ENCODE measurements at regions not wholly inside any gene's neighbourhood (a gene's known extent, or its start where the extent isn't known, plus 50 kb on each side); places are given as distances from the start of the nearest gene placed in this dataset.
"Not testable (repeated sequence)": the region's sequence is repeated elsewhere in the genome, so short reads cannot be mapped to it uniquely, and the experiment has no call there.

DNA sequence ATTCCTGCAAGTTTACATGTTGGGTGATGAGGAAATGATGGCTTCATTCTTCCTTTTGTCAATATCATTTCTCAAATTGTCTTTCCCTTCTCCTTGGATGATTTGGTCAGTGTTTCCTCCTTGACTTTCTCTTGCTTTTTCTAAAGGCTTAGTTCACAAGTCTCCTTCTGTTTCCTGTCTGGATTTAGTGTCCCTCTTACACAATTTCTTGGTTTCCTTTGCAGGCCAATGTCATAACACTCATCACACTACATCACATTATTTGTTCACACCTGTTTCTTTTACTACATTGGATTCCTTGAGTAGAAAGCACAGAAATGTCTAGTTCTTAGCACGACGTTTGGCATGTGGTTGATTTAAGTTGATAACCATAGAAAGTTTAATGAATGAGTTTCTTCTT is 490.7 kb downstream of the TDRD3 start:
- no peak for DNase-seq

DNA sequence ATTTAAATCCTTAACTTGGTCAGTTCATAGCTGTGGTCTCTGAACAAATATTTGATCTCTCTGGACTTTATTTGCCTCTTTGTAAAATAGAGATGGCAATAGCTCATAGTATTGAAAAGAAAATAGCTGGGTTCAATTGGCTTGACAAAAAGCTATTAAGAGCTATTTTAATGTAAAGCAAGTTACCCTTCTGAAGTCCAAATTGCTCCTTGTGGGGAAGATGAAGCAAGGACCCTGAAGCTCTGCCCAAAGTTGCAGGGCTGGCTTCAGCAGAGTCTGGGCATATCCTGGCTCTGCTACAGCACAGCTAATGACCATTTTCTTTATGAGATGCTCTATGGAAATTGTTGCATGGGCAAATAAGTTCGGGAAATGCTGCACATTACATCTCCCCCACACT is 484.5 kb downstream of the TDRD3 start:
- no peak for DNase-seq

DNA sequence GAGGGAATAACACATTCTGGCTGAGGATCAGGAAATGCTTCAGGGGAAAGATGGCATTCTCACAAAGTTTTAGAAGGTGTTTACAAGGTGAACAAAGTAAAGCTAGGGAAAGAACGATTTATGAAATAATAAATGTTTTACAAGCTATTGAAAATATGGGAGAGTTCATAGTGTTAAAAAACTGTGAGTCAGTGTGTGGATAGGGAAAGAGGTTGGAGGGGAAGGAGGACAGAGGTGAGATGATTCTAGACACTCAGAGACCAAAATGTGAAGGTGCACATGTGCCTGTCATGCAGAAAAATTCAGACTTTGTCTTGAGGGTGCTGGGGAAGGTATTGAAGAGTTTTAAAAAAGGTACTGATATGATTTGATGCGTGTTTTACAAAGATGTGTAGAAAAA is 476.1 kb downstream of the TDRD3 start:
- DNase-seq: no peak

DNA sequence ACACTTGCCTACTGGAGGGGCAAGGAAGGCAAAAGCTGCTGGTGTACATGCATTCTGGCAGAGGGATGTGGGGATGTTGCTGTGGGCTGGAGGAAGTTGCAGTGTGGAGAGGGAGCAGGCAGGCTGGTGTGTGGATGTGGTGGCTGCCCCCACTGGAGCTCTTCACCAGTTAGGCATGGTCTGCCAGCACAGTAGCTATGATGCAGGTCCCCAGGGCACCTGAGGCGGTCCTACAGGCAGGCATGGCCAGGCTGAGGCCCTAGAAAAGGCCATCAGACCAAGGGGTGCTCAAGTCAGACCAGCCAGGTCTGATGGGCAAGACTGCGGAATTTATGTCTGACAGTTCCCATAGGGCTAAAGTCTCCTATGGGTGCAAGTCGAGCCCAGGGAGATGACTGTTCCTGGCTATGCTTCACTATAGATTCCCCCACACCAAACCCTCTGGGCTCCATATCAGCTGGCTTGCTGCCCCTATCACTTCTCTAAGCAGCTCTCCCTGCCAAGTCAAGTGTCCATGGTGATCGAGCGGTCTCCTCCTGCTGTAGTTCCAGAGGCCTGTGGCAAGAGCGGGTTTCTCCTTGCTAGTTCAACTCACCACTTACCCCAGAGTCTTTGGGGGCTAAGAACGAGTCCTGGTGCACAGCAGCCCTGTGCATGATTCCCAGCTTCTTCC is 473.1 kb downstream of the TDRD3 start:
- DNase-seq: no peak

GRCh38 chr13:60869225-60869624 is 472.2 kb downstream of the TDRD3 start:
- no peak for DNase-seq

GRCh38 chr13:60862036-60862435 is 465.0 kb downstream of the TDRD3 start:
- no peak for DNase-seq

- DNase-seq: no peak
These were observed 460.7 kb downstream of the TDRD3 start for GRCh38 chr13:60857698-60858097.

DNA sequence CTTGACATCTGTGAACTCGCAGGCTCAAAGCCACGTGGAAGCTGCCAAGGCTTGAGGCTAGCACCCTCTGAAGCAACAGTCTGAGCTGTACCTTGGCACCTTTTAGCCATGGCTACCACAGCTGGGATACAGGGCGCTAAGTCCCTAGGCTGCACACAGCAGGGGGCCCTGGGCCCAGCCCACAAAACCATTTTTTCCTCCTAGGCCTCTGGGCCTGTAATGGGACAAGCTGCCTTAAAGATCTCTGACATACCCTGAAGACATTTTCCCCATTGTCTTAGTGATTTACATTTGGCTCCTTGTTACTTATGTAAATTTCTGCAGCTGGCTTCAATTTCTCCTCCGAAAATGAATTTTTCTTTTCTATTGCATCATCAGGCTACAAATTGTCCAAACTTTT is 455.9 kb downstream of the TDRD3 start:
- DNase-seq: no peak

GRCh38 chr13:60851378-60851777 is 454.4 kb downstream of the TDRD3 start:
- DNase-seq: no peak

GRCh38 chr13:60850526-60850925 is 453.5 kb downstream of the TDRD3 start:
- DNase-seq: no peak

GRCh38 chr13:60838581-60838980 is 441.6 kb downstream of the TDRD3 start:
- peak; percentile 9 for DNase-seq

GRCh38 chr13:60837806-60838205 is 440.8 kb downstream of the TDRD3 start:
- DNase-seq: no peak

- no peak for DNase-seq
These were observed 439.8 kb downstream of the TDRD3 start for GRCh38 chr13:60836821-60837220.

DNA sequence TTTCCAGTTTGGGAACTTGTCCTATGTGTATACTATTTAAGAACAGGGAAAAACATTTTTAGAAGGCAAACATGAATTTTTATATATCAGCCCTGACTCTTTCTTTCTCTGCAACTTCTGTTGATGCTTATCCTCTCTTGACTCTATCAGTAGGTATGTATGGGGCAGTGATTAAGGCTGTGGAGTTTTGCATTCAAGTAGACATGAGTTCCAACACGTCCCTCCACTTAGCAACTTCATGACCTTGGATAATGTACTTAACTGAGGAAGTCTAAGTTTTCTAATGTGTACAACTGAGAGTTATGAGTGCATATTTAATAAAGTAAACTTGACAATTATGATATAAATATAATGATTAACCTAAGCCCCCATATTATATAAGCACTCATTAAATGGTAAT is 414.6 kb downstream of the TDRD3 start:
- no peak for DNase-seq

DNA sequence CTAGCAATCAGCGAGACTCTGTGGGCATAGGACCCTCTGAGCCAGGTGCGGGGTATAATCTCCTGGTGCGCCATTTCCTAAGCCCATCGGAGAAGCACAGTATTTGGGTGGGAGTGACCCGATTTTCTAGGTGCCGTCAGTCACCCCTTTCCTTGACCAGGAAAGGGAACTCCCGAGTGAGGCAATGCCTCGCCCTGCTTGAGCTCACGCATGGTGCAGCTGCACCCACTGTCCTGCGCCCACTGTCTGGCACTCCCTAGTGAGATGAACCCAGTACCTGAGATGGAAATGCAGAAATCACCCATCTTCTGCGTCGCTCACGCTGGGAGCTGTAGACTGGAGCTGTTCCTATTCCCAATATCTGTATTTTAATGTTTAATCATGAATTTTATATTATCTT is 408.6 kb downstream of the TDRD3 start:
- not testable (repeated sequence) for DNase-seq

- DNase-seq: no peak
These were observed 401.5 kb downstream of the TDRD3 start for GRCh38 chr13:60798503-60798902.

DNA sequence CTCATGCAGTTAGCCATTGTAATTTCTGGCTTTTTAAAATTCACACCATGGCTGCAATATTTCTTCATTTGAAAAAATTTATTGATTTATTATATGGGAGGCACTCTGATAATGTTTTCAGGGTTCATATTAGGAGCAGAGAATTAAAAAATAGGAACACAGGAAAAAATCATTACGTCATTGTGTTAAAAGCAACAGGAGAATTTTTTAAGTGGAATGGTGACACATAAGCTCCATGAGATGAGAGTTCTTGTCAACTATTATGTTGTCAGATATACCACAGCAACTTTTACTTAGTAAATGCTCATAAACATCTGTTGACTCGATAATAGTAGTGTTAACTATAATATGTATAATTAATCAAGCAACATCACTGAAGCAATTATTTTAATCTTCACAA is 400.1 kb downstream of the TDRD3 start:
- no peak for DNase-seq

DNA sequence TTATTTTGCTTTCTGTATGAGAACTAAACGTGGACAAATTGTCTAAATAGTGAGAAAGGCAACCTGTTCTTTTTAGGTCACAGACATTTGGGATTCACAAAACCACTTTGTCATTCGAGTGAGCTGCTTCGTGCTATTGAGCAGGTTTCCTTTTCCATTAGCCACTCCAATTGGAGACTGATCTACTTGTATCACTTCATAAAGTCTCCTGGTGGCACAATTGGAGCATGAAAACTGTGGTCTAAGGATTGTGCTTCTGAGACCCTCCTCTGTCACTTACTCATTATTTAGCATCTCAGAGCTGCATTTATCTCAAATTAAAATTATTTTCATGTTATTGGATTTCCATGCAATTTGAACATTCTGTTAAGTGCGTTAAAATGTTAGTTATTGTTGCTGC is 397.7 kb downstream of the TDRD3 start:
- DNase-seq: no peak

- no peak for DNase-seq
These were observed 393.6 kb downstream of the TDRD3 start for GRCh38 chr13:60790620-60791019.

- no peak for DNase-seq
These were observed 391.3 kb downstream of the TDRD3 start for GRCh38 chr13:60788156-60788829.

GRCh38 chr13:60787083-60787482 is 390.1 kb downstream of the TDRD3 start:
- DNase-seq: no peak

DNA sequence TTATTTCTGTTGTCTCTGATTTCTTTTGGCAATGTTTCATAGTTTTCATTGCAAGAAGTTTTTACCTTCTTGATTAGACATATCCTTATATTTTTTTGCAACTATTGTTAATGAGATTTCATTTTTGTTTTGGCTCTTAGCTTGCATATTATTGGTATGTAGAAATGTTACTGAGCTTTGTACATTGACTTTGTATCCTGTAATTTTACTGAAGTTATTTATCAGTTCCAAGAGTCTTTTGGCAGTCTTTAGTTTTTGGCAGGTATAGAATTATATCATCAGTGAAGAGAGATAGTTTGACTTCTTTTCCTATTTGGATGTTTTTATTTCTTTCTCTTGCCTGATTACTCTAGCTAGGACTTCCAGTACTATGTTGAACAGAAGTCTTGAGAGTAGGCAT is 375.7 kb downstream of the TDRD3 start:
- no peak for DNase-seq

DNA sequence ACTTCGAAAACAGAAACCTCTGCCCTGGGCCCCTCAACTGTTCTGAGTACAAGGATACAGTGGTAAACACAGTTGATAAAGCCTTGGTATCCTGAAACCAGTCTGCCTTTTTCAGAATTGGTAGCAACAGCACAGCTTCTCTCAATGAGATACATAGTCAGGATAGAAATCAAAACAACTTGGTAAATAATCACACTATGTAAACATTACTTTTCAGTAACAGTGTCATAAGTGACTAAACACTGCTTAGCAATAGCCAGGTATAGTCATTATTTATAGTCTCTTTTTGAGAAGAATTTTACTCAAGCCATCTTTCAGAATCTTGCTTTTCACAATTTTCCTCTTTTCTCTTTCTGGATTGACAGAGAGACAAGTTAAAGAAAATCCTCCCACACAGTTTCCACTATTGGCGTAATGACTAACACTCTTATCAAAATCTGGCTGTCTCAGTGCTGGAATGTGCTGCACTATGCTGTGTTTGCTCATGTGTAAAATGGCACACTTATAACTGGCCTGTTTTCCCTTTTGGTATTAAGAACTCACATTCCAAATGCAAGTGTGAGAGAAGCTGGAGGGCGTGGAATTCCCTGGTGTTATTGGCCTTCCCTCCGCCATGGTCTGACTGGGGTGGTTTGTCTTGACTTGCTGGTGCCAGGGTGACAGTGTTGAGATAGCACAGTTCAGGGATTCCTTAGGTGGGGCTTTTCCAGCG is 368.8 kb downstream of the TDRD3 start:
- DNase-seq: no peak

GRCh38 chr13:60759499-60759898 is 362.5 kb downstream of the TDRD3 start:
- no peak for DNase-seq
